ENCODE measurements at regions not wholly inside any gene's neighbourhood (a gene's known extent, or its start where the extent isn't known, plus 50 kb on each side); places are given as distances from the start of the nearest gene placed in this dataset.

DNA sequence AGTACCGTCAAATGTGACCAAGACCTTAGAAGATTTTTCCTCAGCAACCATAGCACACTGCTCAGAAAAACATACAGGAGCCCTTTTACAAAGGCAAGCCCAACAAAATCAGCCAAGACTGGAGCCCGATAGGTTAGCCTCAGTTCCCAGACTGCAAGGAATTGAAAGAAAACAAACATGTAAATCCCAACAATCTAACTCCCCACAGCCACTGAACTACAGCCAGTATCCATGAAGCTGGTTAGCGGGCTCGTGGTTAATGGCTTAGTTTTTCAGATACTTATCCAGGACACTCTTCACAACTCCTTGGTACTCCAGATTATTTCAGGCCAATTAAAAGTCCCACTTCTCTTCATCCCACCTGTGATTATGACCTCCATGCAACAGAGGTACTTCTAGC, 201.6 kb downstream of the IPMK start:
- Histone ChIP-seq H3K4me3 (no peak overlapping the region), H3K4me1 (ENCODE audit: insufficient read depth) (no peaks in the 10 kb centered on the region), H2AFZ (no peak overlapping the region), H3K27me3 (no peaks in the 10 kb centered on the region), H3K9me2 (replicated peaks; ENCODE audit: insufficient read depth) (no peaks in the 10 kb centered on the region), H3K4me2 (no peak overlapping the region), H3K9me3 (ENCODE audit: low read depth) (no peaks in the 10 kb centered on the region), H3K79me2 (no peaks in the 10 kb centered on the region), H3K27ac (no peak overlapping the region), H3K36me3 (replicated peaks; ENCODE audit: insufficient read depth, low read depth) (no peaks in the 10 kb centered on the region), H4K20me1 (ENCODE audit: insufficient read depth, poor library complexity, severe bottlenecking) (no peaks in the 10 kb centered on the region)
- DNase-seq (ENCODE audit: low spot score), result no peak
- TF ChIP-seq EZH2phosphoT487 (IDR thresholded peaks at IDR 0.05; ENCODE audit: low read depth, severe bottlenecking, unreplicated experiment) (no peak), EZH2 (IDR thresholded peaks at IDR 0.05; ENCODE audit: borderline replicate concordance) (no peak)
- TF ChIP-seq, protein P1, sequence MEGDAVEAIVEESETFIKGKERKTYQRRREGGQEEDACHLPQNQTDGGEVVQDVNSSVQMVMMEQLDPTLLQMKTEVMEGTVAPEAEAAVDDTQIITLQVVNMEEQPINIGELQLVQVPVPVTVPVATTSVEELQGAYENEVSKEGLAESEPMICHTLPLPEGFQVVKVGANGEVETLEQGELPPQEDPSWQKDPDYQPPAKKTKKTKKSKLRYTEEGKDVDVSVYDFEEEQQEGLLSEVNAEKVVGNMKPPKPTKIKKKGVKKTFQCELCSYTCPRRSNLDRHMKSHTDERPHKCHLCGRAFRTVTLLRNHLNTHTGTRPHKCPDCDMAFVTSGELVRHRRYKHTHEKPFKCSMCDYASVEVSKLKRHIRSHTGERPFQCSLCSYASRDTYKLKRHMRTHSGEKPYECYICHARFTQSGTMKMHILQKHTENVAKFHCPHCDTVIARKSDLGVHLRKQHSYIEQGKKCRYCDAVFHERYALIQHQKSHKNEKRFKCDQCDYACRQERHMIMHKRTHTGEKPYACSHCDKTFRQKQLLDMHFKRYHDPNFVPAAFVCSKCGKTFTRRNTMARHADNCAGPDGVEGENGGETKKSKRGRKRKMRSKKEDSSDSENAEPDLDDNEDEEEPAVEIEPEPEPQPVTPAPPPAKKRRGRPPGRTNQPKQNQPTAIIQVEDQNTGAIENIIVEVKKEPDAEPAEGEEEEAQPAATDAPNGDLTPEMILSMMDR (IDR thresholded peaks at IDR 0.05; ENCODE audit: poor library complexity), result no peak
- 62% methylated on average over 4 of the region's 4 CpGs for WGBS (ENCODE audit: low lambda C conversion rate, missing lambda C conversion rate)

DNA sequence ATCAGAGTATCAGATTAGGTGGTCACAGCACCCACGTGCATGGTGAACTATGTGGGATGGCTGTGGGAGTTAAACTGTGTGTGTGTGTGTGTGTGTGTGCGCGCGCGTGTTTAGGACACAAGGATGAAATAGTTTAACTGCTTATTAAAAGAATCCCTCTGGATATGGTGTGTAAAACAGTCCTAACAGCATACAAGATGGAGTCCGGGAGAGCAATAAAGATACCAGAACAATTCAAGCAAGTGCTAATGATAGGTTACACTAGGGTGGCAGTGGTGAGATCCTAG, 202.2 kb downstream of the IPMK start:
- H3K4me3 ChIP-seq, result no peak overlapping the region

DNA sequence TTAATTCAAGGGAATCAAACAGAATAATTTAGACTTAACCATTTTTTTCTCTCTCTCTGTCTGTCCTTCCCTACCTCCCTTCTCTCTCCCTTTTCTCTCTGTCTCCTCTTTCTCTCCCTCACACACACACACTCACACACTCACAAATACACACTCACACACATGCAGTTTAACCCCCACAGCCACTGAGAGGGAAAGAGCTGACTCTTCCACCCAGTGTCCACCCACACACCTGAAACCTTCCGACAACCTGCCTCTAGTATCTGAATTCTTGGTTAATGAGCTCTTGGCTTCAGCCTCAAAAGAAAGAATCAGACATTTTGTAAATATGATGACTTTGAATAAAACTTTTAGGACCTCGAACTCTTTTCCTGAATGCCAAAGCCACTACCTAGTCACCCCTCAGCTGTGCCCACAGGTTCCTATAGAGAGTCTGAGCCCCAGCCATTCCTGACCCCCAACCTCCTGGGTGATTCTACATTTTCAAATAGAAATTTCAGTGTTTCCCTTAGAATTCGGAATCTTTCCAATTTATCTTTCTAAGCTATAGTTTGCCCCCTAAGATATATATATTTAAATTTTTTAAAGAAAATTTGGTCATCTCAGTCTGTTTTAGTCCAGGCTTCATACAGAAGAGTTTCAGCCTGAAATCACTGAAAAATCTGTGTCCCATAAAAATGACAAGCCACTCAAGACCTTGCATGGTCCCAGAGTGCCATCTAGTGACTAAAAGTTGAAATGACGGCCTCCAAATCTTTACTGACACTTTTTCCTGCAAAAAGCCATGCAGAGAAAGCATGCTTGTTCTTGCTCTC, 202.8 kb downstream of the IPMK start:
- Histone ChIP-seq H3K4me1 (ENCODE audit: insufficient read depth) (no peaks in the 10 kb centered on the region), H3K27me3 (no peaks in the 10 kb centered on the region), H3K79me2 (no peaks in the 10 kb centered on the region), H3K36me3 (replicated peaks; ENCODE audit: insufficient read depth, low read depth) (no peaks in the 10 kb centered on the region), H3K9me2 (replicated peaks; ENCODE audit: insufficient read depth) (no peaks in the 10 kb centered on the region), H4K20me1 (ENCODE audit: insufficient read depth, poor library complexity, severe bottlenecking) (no peaks in the 10 kb centered on the region), H3K4me3 (no peak overlapping the region), H3K27ac (no peak overlapping the region), H2AFZ (no peak overlapping the region), H3K9me3 (ENCODE audit: low read depth) (no peaks in the 10 kb centered on the region), H3K4me2 (peak overlapping the region; percentile 46)
- no peak for TF ChIP-seq EZH2phosphoT487 (IDR thresholded peaks at IDR 0.05; ENCODE audit: low read depth, severe bottlenecking, unreplicated experiment)
- TF ChIP-seq, protein P1 (IDR thresholded peaks at IDR 0.05; ENCODE audit: poor library complexity), result peak; percentile 93
- DNase-seq (ENCODE audit: low spot score), result peak; percentile 65
- 56% methylated on average over 4 of the region's 4 CpGs for WGBS (ENCODE audit: low lambda C conversion rate, missing lambda C conversion rate)

More for the DNA sequence above, 202.2 kb downstream of the IPMK start:
- Histone ChIP-seq H3K27me3 (no peaks in the 10 kb centered on the region), H3K9me3 (ENCODE audit: low read depth) (no peaks in the 10 kb centered on the region), H3K9me2 (replicated peaks; ENCODE audit: insufficient read depth) (no peaks in the 10 kb centered on the region), H3K4me1 (ENCODE audit: insufficient read depth) (no peaks in the 10 kb centered on the region), H3K36me3 (replicated peaks; ENCODE audit: insufficient read depth, low read depth) (no peaks in the 10 kb centered on the region), H3K79me2 (no peaks in the 10 kb centered on the region), H3K4me2 (peak overlapping the region; percentile 46), H3K27ac (no peak overlapping the region), H2AFZ (no peak overlapping the region), H4K20me1 (ENCODE audit: insufficient read depth, poor library complexity, severe bottlenecking) (no peaks in the 10 kb centered on the region)
- no peak for TF ChIP-seq EZH2phosphoT487 (IDR thresholded peaks at IDR 0.05; ENCODE audit: low read depth, severe bottlenecking, unreplicated experiment)
- TF ChIP-seq, protein P1 (IDR thresholded peaks at IDR 0.05; ENCODE audit: poor library complexity), result no peak
- no peak for TF ChIP-seq EZH2 (IDR thresholded peaks at IDR 0.05; ENCODE audit: borderline replicate concordance)
- no peak for DNase-seq (ENCODE audit: low spot score)
- 40% methylated on average over 6 of the region's 6 CpGs for WGBS (ENCODE audit: low lambda C conversion rate, missing lambda C conversion rate)

Data from hepatocyte (in vitro differentiated cells).